Activated CD4-positive, alpha-beta T cell treated with anti-CD3 and anti-CD28 coated beads for 48 hours (primary cell): ENCODE measurements at regions not wholly inside any gene's neighbourhood (a gene's known extent, or its start where the extent isn't known, plus 50 kb on each side); places are given as distances from the start of the nearest gene placed in this dataset.

Experiments used
- DNase-seq: peaks from one replicate; pipeline ENCODE4 v3.0.0-alpha.2; 2020

GRCh38 chr11:115739146-115739545 is 234.9 kb upstream of the CADM1 start:
- DNase-seq: no peak

- no peak for DNase-seq
These were observed 233.7 kb upstream of the CADM1 start for GRCh38 chr11:115737875-115738274.

- no peak for DNase-seq
These were observed 231.9 kb upstream of the CADM1 start for GRCh38 chr11:115736146-115736545.

DNA sequence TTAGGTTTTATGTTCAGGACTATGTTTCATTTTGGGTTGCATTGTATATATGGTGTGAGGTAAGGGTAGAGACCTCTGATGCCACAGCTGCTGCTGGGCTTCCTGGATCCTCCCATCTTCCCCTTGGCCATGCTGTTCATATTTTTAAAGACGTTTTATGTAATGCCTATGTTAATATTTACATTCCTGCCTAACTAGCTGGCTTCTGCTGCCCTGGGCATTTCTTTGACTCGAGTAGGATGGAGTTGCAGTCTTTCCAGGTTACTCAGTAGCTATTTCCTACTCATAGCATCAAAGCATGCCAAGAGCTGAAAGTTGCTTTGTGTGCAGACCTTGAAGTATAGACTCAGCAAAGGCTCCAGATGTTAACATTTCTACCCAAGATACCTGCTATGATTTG is 220.5 kb upstream of the CADM1 start:
- no peak for DNase-seq

DNA sequence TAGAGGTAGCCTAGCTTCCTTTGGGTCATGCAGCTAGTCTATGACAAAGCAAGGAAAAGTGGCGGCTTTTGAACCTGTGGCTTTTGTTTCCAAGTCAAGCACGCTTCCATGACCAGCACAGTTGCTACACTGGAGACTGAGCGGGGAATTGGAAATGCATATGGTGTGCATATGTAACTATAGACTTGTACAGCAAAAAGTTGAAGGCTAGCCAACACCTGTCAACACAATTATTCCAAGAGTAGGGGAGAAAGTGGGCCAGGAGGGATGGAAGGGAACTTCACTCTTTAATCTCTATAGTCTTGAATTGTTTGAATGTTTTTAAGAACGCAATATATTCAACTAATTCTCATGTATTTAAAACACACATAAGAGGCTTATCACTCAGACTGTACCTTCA is 218.5 kb upstream of the CADM1 start:
- no peak for DNase-seq

DNA sequence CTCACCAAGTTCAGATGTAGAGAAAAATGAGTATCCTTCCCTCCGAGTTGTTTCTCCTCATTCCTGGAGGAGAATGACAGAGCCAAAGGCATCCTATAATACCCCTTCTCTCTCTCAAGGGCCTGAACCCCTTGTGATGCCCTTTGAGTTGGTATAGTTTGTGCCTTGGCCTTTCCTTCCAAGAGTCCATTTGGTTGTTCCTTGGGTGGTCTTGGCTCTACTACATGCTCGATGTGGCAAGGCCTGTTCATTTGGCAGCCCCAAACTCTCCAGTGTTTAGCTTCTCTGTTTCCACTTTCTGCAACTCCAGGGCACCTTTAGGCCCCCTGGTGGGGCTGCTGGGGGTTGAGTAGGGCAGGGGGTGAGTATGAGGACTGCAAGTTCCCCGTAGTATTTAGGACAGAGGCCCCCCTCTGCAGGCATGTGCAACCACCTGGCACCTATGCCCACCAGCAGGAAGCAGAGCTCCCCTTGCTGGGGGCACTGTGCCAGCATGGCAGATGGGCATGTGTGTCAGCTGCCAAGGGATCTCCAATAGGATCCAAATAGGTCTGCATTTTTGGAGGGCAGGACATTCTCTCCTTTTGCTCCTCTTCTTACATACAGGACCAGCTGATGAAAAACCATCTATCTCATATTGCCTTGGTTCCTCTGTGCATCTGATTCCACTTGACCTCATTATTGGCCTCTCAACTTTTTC is 217.2 kb upstream of the CADM1 start:
- no peak for DNase-seq

- no peak for DNase-seq
These were observed 216.5 kb upstream of the CADM1 start for GRCh38 chr11:115720602-115721245.

- no peak for DNase-seq
These were observed 214.7 kb upstream of the CADM1 start for GRCh38 chr11:115718945-115719344.

GRCh38 chr11:115718106-115718505 is 213.9 kb upstream of the CADM1 start:
- no peak for DNase-seq

DNA sequence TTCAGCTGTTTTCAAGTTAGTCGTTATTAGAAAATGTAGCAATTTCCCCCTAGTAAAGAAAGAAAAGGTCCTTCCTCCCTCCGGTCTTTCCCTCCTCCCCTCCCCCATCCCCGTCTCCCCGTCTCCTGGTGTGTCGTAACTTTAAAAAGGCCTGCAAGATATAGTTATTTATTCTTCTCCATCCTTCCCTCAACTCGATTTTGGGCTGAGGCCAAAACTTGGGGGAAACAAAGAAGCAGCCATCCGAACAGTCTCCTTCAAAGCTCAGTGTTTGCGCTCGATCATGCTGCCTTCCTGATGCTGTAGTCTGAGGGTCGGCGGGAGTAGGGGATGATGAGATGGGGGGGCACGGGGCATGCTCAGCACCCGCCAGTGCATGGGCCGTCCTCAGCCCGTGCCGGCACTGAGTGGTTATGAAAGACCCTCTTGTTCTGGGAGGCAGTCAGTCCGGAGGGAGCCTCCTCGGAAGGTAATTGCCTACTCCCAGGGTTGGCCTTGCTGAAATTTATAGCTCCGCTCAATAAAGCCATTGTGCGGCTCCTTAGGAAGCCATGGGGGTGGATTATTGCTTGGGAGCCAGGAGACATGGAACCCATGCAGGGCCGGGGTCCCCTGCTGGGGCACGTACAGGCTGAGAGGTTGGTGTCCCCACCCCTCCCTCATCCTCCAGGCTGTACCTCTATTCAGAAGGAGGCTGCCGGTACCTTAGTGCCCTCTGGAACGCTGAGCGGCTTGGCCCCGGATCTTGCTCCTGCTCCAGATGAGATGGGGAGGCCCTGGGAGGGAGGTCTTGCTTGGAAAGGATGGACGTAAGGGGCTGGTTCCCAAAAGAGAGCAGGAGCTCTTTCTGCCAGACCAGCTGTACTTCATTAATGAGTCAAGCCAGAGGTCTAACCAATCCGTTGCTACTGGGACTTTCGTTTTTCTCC is 212.7 kb upstream of the CADM1 start:
- no peak for DNase-seq

GRCh38 chr11:115716080-115716479 is 211.9 kb upstream of the CADM1 start:
- no peak for DNase-seq

- DNase-seq: no peak
These were observed 211.1 kb upstream of the CADM1 start for GRCh38 chr11:115715251-115715770.

- no peak for DNase-seq
These were observed 208.1 kb upstream of the CADM1 start for GRCh38 chr11:115712296-115712695.

DNA sequence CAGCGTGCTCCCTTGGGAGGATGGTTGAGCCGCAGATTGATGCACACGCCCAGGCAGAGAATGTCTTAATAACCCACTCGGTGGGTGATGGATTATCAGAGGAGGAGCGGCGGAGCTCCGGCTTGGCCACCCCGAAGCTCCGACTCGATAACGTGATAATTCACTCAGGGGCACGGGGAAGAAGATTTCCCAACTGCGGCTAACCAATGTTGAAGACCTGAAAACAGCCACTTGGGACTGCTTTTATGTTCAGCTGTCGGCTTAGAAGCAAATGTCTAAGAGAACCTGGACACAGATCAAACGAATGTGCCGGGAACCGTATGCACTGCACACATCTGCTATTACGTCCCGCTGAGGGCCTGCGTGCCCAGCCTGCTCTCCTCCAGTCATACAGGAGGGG is 206.8 kb upstream of the CADM1 start:
- no peak for DNase-seq

GRCh38 chr11:115710426-115710825 is 206.2 kb upstream of the CADM1 start:
- no peak for DNase-seq

DNA sequence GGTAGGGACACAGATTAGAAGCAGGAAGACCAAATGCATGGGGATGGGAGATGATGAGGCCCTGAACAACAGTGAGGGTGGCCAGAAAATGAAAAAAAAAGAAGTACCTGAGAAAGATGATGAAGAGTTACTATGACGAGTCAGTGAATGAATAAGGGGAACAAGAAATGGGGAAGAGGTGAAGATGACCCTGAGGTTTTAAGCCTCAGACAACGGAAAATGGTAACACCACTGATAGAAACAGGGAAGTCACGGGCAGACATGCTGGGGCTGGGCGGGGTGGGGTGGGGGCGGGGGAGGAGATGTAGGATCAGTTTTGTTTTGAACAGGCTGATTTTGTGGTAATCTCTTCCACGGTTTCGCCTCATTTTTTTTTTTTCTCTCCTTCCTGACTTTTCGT is 205.1 kb upstream of the CADM1 start:
- DNase-seq: no peak

DNA sequence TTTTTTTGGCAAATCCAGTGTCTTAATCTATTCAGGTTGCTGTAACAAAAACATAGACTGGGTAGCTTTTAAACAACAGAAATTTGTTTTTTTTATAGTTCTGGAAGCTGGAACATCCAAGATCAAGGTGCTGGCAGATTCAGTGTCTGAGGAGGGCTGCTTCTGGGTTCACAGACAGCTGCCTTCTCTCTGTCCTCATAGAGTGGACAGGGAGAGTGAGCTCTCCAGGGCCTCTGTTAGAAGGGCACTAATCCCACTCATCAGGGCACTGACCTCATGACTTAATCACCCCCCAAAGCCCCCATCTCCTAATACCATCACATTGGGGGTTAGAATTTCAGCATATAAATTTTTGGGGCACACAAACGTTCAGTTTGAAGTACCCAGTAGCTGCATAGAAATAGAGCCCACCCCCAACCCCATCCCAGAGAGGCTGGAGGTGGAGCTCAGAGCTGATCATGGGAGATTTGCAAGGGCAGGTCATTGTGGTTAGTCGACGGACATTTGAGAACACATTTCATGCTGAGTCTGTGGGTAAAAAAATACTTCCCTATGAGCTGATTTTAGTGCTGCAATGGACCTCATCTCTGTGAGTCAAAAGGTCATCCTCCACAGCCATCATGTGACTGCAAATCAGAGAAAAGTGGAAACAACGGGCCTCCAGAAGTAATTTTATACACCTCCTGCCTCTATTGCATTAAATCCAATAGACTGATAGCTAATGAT is 203.1 kb upstream of the CADM1 start:
- DNase-seq: no peak

- DNase-seq: no peak
These were observed 202.5 kb upstream of the CADM1 start for GRCh38 chr11:115706626-115707135.

GRCh38 chr11:115705200-115705599 is 201.0 kb upstream of the CADM1 start:
- no peak for DNase-seq

GRCh38 chr11:115700981-115701875 is 197.0 kb upstream of the CADM1 start:
- no peak for DNase-seq

DNA sequence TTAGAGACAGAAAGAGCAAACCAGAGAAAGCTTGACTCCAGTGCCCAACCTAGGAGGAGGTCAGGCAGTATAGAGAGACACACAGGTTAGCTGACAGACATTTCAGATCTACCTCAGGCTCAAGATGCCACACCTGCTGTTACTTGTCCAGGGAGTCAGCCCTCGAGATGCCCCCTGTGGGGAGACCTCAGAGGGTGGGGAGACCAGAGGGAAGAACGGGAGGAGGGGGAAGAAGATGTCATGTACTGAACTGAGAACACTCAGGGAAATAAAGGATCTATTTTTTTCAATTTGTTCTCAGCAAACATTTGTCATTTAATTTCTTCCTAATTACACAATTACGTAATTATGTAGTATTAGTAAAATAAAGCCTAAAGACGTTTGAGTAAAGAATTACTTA is 196.3 kb upstream of the CADM1 start:
- no peak for DNase-seq

DNA sequence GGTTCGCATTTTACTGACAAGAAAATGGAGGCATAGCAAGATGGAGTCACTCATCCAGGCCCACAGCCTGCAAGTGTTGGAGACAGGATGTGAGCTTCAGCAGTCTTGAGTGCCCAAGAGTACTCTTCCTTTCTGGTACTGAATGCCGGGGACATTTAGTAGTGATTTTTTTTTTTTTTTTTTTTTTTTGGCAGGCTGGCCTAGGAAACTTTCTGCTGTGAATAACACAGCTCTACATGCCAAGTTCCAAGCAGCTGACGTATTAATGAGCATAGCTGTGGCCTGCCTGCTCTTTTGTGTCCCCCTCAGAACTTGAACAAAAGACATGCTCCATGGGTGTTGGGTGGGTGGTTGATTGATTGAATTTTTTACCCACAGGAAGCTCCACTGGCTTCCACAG is 195.5 kb upstream of the CADM1 start:
- DNase-seq: no peak
